HG03575 (cell line): ENCODE measurements at regions not wholly inside any gene's neighbourhood (a gene's known extent, or its start where the extent isn't known, plus 50 kb on each side); places are given as distances from the start of the nearest gene placed in this dataset.

Experiments used
- ATAC-seq: cut with Tn5 transposase; IDR thresholded peaks from one replicate; pipeline ENCODE4 v1.9.1; 2021; ENCODE audit not compliant: unreplicated experiment, insufficient number of reproducible peaks, low FRiP score; ENCODE audit errors: extremely low read depth

GRCh38 chr2:37582481-37583220, 88.8 kb downstream of the CDC42EP3 start:
- no peak for ATAC-seq

DNA sequence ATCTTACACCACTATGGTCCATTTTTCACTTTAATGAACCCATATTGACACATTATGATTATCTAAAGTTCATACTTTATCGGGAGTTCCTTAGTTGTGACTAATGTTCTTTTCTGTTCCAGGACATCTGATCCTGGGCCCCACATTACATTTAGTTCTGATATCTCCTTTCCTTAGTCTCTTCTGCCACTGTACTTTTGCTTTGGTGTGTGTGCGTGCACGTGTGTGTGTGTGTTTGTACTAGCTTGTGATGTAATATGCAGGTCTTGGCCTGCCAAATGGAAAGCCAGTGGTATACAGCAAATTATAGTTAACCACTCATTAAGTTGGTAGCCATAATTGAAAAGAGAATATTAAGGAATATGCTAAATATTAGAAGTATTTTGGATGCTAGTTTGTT, 88.0 kb downstream of the CDC42EP3 start:
- ATAC-seq: no peak

GRCh38 chr2:37583867-37584266, 87.6 kb downstream of the CDC42EP3 start:
- ATAC-seq: no peak

DNA sequence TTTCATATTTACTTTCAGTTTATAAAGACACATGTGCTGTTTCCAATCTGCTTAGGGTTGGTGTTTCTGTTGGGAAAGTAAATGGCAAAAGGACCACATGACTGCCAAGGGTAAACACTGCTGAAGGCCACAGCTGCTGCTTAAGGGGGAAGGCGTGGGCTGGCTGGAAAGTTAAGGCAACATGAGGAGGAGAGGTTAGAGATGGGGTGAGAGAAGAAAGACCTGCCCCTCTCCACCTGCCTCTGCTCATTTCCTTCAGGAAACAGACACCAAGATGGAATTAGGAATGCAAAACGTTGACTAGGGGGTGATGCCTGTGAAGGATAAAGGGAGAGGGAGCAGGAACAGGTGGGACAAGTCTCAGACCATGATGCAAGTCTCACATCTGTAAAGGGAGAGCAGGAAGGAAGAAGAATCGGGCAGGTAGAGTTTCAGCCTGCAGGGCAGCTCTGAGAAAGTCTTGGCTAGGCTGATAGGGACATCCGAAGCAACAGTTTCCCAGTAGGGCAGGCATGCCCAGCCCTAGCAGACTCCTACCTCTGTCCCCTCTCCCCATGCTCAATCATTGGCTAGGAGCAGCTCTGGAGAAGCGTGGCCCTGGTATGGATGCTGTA, 86.0 kb downstream of the CDC42EP3 start:
- no peak for ATAC-seq

DNA sequence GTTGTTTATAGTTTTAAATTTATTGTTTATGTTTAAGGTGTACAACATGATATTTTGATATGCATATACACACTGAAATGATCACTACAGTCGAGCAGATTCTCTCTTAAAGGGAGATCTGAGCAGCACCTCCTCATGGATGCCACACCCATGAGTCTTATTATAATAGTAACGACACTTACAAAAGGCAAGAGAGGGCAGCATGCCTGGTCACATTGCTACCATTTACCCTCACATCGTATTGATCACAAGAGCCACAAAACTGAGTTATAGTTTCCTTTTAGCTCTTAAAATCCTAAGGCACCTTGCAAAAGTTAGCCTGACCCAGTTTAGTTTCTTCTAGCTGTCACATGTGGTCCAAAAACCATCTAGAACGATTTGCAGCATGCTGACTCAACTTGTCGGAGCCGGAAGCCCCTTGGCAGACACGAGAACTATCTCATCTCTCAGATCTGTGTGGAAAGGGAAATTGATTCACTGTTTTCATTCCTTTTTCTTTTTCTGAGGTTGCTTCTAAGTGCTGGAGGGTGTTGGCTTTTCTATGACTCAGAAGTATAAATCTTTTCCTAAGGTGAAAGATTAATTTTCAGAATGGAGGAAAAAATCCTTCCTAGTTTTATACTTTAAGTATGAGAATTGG, 85.3 kb downstream of the CDC42EP3 start:
- ATAC-seq: no peak

DNA sequence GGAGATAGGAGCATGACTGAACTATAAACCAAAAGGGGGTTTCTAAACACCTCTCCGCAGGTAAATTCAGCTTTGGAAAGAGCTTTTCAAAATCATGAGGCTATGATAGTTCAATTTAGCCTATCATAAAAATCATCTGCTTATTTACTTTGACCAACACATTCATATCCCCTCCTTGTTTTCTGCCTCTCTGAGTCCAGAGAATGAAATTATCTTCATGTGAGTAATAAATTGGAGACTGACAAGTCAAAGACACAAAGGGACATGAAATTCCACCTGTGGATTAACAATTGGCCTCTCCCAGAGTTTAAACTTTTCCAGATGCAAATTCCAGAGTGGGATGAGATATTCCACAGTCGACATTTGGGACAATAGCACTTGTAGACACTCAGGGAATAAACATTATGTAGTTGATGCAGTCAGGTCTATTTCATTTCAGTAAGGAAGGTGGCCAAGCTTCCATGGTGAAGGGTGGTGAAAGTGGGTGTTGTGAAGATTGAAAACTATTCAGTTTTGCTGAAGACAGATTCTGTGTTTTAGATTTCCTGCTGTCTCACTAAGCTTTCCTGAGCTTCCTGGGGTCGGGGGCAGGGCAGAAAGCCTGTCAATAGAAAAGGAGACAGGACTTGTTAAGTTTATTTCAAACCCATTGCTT, 84.7 kb downstream of the CDC42EP3 start:
- ATAC-seq: no peak

- ATAC-seq: no peak
Observed at GRCh38 chr2:37587817-37588216, 83.6 kb downstream of the CDC42EP3 start.

DNA sequence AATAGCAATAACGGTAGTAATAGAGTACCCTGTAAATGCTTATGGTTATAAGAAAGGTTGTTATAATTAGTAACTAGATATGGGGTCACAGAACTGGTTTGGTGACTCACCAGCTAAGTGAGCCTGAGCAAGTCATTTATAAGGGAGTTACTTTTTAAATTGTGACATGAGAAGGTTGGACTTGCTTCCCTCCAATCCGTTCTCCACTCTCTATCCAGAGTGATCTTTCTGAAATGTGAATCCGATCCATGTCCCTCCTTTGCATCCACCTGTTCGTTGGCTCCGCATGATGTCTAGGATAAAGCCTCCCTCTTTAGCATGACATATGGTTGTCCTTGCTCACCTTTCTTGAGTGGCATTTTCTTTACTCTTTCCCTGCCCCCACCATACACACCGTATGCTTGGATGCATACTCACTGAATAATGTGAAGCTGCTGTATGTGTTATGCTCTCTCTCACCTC, 83.1 kb downstream of the CDC42EP3 start:
- ATAC-seq: no peak

DNA sequence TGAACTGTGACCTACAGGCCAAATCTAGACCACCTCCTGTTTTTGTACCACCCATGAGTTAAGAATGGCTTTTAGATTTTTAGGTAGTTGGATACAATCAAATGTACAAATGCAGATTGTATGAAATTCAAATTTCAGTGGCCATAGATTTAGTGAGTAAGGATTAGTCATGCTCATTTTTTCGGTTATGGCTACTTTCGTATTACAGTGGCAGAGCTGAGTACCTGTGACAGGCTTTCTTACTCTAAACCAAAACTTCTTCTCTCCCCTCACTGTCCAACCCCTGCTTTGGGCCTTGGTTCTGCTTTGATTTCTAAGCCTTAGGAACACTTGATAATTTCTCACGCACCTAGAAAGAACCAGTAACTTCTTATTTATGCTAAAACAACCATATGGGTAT, 82.1 kb downstream of the CDC42EP3 start:
- no peak for ATAC-seq

GRCh38 chr2:37590119-37590571, 81.3 kb downstream of the CDC42EP3 start:
- ATAC-seq: no peak
